Left renal pelvis (tissue), 4 donors: ENCODE measurements at regions not wholly inside any gene's neighbourhood (a gene's known extent, or its start where the extent isn't known, plus 50 kb on each side); places are given as distances from the start of the nearest gene placed in this dataset.

ENCODE experiments used
- DNase-seq, 4 donors: peaks; one replicate each; pipeline ENCODE4 v3.0.0-alpha.2; 2013; ENCODE audit warnings: low read depth in 4 of 4, low spot score in 3 of 4

DNA sequence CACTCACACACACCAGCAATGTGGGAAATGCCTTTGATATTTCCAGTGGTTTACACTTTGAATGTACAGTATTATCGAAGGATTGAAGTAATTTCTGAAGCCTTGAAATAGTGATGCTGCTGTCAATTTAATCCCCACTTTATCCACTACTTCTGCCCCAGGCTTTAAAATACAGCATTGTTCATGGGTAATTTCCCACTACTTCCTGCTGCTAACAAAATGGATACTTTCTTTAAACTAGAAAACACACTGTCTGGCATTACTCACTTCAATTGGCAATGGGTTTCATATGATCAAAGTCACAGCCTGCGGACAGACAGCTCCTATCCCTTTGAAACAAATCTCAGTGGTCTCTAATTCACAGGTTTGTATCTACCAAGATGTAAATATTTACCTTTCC, 292.2 kb downstream of the CDH11 start:
- DNase-seq, result no peak

DNA sequence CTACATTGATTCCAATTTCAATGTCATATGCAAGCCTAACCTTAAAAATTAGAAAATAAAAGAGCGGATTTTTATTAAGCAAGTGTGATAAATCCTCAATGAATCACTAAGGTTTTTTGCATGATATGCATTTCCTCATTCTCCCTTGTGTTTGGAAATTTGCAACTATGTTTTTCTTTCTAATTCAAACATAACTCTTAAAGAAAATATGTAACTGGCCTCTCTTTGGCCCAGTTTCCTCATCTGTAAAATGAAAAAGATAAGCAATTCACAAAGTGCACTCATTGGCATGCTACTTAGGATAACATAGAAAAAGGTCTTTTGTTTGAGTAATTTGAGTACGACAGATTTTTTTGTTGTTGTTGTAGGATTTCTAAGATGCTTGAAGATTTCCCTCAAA, 295.5 kb downstream of the CDH11 start:
- DNase-seq, result no peak

DNA sequence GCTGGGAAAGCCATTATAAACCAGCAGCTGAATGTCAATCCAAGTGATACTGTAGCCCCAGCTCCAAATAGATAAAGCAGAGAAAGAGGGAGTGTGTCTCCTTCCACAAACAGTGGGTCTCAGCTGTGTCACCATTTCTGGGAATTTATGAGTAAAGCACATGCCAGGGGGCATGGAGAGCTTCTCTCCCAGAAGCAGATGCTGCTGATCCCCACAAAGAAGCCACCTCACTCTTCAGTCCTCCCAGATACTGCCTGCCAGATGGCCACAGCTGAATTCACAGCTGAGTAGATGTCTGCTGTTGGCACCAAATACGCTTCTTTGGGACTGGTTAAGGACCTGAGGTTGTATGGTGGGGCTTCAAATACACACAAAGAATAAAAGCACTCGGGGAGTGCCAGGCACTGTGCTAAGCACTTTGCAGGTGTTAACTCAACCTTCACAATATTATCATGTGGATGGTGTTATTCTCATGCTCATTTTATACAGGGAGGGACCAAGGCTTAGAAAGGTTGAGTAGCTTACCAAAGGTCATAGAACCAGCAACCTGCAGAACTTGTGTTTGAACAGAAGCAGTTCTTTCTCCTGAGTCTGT, 298.3 kb downstream of the CDH11 start:
- no peak for DNase-seq

DNA sequence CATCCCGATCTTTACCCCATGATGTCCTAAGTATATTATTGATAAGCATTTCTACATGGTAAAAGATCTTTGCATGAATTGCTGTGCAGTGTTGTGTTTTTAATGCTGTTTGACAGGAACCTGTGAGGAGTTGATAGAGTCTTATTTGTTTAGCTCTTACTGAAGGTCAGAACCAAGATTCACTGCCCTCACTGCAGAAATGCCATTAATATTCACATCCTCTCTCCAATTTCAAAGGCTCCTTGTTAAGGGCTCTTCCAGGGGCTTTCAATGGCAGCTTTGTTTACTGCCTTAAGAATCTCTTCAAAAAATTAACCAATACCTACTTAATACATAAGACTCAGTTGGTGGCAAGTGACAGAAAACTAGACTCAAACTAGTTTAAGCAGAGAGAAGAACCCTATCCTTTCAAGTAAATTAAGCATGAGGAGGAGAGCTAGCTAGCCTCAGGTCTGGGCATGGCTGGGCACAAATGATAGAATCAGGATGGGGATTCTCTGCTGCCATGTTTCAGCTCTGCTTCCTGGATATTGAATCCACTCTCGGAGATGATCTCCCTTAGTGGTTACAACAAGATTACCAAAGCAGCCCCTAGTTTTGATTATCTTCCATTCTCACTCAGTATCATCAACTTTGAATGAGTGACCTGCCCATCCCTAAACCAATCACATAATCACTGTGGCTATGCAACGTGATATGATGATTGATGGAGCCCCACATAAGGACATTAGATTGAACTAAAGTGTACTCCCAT, 311.8 kb downstream of the CDH11 start:
- no peak for DNase-seq

DNA sequence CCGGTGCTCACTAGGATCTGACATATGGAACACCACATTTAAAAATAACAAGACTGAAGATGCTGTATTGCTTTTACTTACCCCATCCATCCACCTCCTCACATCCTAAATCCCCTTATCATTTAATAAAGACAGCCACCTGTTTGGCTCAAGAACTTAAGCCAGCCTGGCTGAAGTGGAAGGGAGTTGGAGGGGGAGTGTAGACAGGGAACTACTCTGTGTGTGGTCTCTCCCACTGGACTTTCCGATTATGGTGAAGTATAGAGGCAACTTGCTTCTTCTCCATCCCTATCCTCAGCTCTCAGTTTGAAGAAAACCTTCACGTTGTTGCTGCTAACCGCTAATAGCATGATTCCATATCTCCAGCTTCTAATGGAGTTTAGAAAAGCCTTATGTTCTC, 313.4 kb downstream of the CDH11 start:
- no peak for DNase-seq

DNA sequence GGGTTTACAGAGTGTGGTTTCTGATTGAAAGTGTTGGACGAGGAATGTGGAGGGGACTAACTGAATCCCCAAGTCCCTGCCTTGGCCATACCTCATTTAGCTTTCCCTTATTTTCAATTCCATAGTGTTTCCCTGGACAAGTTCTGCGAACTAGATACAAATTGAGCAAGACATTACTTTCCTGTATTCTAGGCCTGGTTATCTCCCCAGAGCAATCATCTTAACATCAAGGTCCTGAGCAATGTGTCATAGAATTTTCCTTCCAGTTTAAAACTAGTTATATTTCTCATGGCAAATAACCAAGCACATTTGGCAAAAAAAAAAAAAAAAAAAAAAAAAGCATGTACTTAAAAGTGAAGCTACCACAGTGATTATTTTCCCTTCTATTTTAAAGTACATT, 330.1 kb downstream of the CDH11 start:
- no peak for DNase-seq

DNA sequence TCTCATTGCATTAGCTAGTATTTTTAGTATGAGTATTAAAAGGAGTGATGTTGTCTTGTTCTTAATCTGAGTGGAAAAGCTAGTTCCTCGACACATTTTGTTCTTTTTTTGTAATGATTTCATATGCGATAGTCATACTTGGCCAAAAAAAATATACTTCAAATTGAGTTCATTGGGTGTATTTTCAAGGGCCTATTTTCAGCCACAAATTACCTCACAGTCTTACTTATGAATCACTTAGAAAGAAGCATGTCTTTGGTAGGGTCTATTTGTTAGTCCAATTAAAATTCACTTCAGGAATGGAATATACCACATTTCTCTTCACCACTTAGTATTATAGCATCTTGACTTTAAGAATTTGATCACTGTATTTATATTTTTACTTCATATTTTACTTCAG, 337.2 kb downstream of the CDH11 start:
- no peak for DNase-seq

DNA sequence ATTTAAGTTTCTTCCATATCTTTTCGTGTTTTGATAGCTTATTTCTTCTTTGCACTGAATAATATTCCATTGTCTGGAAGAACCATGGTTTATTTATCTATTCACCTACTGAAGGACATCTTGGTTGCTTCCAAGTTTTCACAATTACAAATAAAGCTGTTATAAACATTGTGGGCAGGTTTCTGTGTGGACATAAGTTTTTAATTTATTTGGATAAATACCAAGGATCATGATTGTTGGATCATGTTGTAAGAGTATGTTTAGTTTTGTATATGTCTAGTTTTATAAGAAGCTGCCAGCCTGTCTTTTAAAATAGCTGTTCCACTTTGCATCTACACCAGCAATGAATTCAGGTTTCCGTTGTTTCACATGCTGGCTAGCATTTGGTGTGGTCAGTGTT, 339.4 kb downstream of the CDH11 start:
- no peak for DNase-seq

DNA sequence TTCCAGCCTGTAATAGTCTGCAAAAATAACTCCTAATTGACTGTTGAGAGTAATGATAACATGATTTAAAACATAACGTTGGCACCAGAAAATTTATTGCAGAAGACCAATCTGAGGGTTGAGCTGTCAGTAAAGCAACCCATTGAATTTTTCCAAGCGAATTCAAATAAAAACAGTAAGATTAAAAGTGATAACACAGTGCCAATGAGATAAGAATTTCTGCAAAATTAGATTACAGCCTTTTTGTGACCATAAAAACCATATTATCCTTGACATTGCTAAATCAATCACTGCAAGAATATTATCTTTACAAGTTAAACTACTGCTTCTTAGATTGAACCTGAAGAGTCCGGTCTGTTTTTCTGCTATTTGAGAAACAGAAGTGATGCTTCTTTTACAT, 341.4 kb downstream of the CDH11 start:
- DNase-seq, result no peak

DNA sequence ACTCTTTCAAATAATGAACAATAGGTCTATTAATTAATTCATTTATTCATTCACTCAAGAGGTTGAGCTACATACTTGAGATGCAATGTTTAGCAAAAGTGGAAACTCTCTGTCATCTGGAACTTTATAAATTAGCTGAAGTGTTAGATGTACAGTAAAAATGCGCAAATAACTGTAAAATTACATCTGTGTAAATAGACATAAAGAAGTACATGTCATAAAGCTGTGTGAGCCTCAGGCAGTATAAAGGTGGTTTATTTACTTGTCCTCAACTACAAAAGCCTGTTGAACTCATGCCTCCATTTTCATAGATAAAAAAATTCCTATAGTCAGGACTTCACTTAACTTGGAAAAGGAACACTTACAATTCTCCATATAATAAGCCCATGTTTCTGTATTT, 343.1 kb downstream of the CDH11 start:
- no peak for DNase-seq

DNA sequence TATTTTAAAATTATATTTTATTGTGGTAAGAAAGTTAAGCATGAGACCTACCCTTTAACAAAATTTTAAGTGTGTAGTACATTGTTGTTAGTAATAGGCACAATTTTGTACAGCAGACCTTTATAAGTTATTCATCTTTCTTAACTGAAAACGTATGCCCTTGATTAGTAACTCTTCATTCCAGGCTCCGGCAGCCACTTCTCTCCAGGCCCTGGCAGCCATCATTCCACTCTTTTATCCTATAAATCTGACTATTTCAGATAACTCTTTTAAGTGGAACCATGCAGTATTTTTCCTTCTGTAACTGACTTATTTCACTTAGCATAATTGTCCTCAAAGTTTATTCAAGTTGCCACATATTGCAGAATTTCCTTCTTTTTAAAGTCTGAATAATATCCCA, 348.2 kb downstream of the CDH11 start:
- DNase-seq, result no peak

DNA sequence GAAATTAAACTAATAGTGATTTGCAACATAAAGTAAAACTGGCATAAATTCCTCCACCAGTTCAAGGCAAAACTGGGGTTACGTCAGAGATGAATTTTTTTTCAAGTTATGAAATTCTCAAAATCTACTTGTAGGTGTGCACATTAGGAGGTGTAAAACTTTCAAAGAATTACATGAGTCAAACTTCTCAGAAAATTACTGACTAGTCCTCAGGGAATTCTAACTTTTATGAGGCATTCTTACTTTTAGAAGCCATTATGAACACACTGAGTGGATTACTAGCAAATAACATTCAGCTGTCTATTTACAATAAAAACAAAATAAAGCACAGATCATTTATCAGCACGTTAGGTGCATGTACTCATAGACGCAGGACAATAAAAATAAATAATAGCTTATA, 348.7 kb downstream of the CDH11 start:
- no peak for DNase-seq

DNA sequence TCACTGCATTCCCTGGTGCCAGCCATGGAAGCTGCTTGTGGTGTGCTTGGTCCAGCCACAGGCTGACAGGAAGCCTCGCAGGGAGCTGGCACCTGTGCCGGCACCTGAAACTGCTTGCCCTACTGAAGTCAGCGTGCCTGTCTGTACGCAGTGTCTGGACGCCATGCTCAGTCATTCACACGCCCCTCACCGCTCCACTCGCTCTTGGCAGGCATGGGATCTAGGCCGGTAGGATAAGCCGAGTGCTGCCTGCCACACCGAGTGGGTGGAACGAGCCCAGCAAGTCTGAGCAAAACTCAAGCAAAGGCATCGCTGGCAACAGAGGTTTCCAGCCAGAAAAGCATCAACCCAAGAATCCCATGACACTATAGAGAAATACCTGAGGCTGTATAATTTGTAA, 350.6 kb downstream of the CDH11 start:
- no peak for DNase-seq

DNA sequence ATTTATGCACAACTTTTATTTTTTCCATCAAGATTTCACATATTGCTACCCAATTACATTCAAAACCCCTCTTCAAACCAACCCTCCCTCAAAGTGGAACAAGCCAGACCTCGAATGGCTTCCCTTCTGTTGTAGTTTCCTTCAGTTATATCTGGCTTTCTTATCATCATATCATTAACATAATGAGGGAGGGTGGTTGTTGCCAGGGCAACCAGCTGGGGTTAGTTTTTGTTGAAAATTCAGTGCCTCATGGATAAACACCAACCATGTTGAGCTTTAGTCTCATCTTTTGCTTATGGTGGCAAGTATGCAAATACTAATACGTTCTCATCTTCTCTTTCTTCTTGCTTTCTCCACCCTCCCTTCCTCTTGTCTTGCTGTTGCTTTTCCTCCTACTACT, 359.7 kb downstream of the CDH11 start:
- DNase-seq, result no peak

DNA sequence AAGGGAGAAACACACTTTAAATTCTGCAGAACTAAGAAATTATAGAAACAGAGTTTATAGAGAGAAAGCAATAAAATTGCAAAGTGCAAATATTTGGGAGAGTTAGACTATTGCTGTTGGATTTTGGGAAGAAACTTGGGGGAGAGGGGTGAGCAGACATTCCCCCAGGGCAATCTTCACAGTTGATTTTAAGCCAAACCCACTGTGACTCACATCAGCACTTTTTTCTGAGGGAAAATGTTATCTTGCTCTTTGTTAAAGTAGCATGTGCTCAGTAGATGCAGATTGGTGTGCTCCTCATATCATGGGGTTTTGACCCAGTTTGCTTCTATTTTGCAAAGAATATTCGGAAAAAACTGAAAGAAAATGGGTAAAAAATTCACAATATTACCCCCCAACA, 367.6 kb downstream of the CDH11 start:
- DNase-seq, result no peak

DNA sequence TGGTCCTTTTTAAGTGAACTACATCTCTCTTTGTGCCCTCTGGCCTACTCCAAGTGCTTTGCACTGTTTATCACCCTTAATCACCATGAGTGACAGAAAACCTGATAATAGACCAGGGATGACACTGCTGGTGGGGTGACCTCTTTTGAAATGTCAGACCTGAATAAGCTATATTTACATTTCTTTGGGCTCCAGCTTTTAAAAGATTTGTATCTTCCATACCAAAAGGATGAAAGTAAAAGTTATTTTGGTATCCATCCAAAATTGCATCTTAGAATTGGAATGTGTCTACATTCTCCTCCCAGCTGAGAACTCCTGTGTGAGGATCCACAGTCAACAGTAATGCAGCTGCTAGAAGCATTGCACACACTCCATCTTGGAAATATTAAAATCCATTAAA, 370.0 kb downstream of the CDH11 start:
- no peak for DNase-seq

DNA sequence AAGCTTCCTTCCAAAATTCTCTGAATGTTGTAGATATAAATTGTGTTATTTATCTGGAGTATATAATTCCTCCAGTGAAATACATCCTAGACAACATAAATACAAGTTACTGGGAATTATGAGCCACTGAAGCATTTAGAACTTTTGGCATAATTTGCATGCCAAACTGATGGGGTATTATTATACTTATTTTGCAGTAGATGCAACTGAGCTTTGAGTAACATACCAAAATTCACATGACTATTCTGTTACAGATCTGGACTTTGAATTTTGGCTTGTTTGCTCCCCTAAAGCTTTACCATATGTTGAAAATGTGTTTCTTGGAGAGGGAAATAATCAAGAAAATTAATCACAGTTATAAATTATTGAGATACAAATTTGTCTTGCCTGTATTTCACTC, 372.5 kb downstream of the CDH11 start:
- no peak for DNase-seq

DNA sequence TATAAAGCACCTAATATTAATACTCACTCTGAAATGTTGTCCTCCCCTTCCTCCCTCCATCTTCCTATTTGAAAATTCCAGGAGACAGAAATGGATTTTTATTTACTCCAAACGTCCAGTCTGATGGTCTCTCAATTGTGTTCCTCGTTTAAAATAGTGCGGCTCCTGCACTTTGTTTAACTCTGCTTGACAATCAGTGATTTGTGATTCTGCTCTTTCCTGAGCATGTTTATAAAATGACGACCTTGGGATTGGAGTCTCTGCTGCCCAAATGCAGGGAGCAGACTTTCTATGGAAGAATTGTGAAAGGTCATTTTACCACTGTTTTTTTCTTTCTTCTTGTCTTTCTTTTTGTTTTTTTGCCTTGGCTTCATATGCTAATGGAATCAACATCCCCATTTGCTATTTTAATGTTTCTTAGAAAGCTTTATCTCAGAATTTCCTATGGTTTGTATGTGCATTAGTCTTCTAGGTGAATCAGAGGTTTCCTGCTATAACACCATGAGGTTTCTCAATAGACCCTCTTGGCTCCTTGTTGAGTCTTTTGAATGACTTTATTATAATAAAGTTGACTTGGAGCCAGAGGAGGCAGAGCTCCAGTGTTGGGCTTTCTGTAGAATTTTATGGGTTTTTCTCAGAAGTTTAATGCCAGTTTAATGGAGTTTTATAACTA, 376.5 kb downstream of the CDH11 start:
- peak in 1 of 4 donors; percentile 35 for DNase-seq

DNA sequence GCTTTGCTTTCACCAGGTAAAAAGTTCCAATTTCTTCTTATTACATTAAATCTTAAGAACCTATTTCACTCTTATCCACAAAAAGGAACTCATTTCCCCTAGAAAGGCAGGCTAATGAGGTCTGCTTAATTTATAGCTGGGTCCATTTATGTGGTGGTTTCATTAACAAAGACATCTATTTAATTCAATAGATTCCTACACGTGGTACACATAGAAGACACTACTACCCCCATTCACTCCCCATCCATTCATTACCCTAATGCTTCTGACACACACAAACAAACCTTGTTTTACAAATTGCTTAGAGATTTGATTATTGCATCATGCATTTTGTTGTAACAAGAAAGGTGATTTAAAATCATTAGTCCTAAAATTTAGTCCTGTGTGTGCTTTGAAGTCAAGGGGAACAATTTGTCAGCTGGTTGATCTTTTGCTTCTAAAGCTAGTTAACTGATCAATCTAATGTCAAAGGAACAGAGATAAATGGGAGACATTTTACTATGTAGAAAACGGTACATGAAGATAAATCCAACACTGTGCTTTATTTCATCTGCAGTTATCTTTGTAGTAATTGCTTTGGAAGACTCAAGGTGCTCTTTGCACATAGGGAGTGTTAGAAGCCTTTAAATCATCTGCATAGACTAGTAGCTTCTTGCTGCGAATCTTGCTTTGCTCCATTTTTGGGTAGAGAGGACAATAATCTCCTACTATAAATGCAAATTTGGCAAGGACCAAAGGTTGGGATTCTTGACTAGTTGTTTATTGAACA, 379.2 kb downstream of the CDH11 start:
- no peak for DNase-seq

DNA sequence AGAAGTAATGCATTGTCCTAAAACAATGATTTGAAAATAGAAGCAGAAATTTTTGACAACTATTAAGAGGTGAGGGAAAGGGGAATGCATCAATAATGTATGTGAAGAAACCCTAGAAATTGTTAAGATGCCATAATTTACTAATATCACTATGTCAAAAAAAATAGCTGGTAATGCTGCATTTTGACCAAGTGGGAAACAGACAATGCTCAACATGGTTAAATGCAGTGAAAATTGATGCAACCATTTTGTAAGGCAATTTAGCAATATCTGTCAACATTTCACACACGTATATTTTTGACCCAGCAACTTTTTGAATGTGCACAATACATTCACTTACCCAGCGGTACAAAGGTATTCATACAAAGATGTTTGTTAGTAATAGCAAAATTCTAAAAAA, 381.6 kb downstream of the CDH11 start:
- DNase-seq, result no peak

DNA sequence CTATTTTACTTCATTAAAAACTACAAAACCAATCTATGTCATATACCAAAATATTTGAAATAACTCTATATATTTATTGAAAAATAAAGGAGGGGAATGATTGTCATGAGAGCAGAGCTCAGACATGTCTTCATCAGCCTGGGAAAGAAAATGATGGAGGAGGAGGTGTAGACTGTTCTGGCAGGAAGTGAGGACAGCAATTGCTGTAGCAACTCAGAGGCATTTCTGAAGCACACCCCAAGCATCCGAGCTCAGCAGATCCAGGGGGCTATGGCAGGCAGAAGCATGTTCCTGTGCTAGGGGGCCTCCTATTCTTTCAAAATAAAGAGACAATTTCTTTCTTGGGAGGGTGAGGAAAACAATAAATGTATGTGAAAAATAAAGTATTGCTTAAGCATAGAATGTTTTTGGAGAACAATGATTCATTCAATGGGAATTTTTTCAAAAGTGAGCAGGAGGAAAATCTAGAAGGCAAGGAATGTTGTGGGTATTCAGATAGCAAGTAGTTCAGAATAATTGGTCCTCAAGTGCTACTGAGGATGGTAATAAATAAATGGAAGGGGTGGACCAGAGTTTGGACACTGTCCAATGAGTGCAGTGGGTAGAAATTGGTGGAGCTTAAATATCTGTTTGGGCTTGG, 383.4 kb downstream of the CDH11 start:
- DNase-seq, result no peak
